ENCODE measurements at regions not wholly inside any gene's neighbourhood (a gene's known extent, or its start where the extent isn't known, plus 50 kb on each side); places are given as distances from the start of the nearest gene placed in this dataset.

- H3K4me1 ChIP-seq (ENCODE audit: control insufficient read depth, insufficient read depth, low read length) = no peaks in the 10 kb centered on the region
Observed at GRCh38 chr7:94323844-94324243, 70.9 kb upstream of the COL1A2 start.

GRCh38 chr7:94324380-94325121, 70.1 kb upstream of the COL1A2 start:
- peaks cover 9% of the 10 kb centered on the region for H3K9me3 ChIP-seq (ENCODE audit: control insufficient read depth, insufficient read depth, low read length)
- H3K27ac ChIP-seq (ENCODE audit: low read length) = no peak overlapping the region
- Mint-ChIP-seq H3K4me3 (no peak overlapping the region), H3K27ac (no peak overlapping the region), H3K9me3 (peaks cover 10 to 12% of the 10 kb centered on the region in 2 donors), H3K4me1 (no peaks in the 10 kb centered on the region), H3K36me3 (no peaks in the 10 kb centered on the region), H3K27me3 (ENCODE audit: low read depth in 2 of 2) (no peaks in the 10 kb centered on the region)
- TF ChIP-seq CTCF (IDR thresholded peaks at IDR 0.05) = no peak
- WGBS (ENCODE audit: insufficient coverage) = 100% methylated on average over 2 of the region's 2 CpGs
- no peaks in the 10 kb centered on the region for H3K27me3 ChIP-seq (ENCODE audit: control insufficient read depth, insufficient read depth, low read length)
- H3K4me1 ChIP-seq (ENCODE audit: control insufficient read depth, insufficient read depth, low read length) = no peaks in the 10 kb centered on the region
- intact Hi-C loops (cut with micrococcal nuclease) = no loop called here
- no peak for ATAC-seq
- no peak for DNase-seq
- H3K36me3 ChIP-seq (ENCODE audit: control insufficient read depth, insufficient read depth, low read length) = no peaks in the 10 kb centered on the region
- H3K4me3 ChIP-seq (ENCODE audit: low read length) = no peak overlapping the region

More at GRCh38 chr7:94323844-94324243, 70.9 kb upstream of the COL1A2 start:
- Mint-ChIP-seq H3K36me3 (no peaks in the 10 kb centered on the region), H3K27ac (no peak overlapping the region), H3K4me3 (no peak overlapping the region), H3K27me3 (ENCODE audit: low read depth in 2 of 2) (no peaks in the 10 kb centered on the region), H3K9me3 (peaks cover 12% of the 10 kb centered on the region in 2 donors), H3K4me1 (no peaks in the 10 kb centered on the region)
- H3K4me3 ChIP-seq (ENCODE audit: low read length) = no peak overlapping the region
- TF ChIP-seq CTCF (IDR thresholded peaks at IDR 0.05) = no peak
- no peaks in the 10 kb centered on the region for H3K27me3 ChIP-seq (ENCODE audit: control insufficient read depth, insufficient read depth, low read length)
- DNase-seq (no peak), ATAC-seq (no peak)
- H3K9me3 ChIP-seq (ENCODE audit: control insufficient read depth, insufficient read depth, low read length) = peaks cover 9% of the 10 kb centered on the region
- H3K36me3 ChIP-seq (ENCODE audit: control insufficient read depth, insufficient read depth, low read length) = no peaks in the 10 kb centered on the region
- intact Hi-C loops (cut with micrococcal nuclease) = no loop called here
- WGBS (ENCODE audit: insufficient coverage) = 89% methylated on average over 3 of the region's 4 CpGs
- no peak overlapping the region for H3K27ac ChIP-seq (ENCODE audit: low read length)

- no peak overlapping the region for H3K4me3 ChIP-seq (ENCODE audit: low read length)
- no peak for TF ChIP-seq CTCF (IDR thresholded peaks at IDR 0.05)
- Mint-ChIP-seq H3K27ac (no peak overlapping the region), H3K4me1 (no peaks in the 10 kb centered on the region), H3K9me3 (peaks cover 8 to 12% of the 10 kb centered on the region in 2 donors), H3K27me3 (ENCODE audit: low read depth in 2 of 2) (no peaks in the 10 kb centered on the region), H3K36me3 (no peaks in the 10 kb centered on the region), H3K4me3 (no peak overlapping the region)
- peaks cover 3% of the 10 kb centered on the region for H3K9me3 ChIP-seq (ENCODE audit: control insufficient read depth, insufficient read depth, low read length)
- intact Hi-C loops (cut with micrococcal nuclease) = no loop called here
- H3K4me1 ChIP-seq (ENCODE audit: control insufficient read depth, insufficient read depth, low read length) = no peaks in the 10 kb centered on the region
- H3K27ac ChIP-seq (ENCODE audit: low read length) = no peak overlapping the region
- DNase-seq (no peak), ATAC-seq (no peak)
- WGBS (ENCODE audit: insufficient coverage) = 86% methylated on average over 3 of the region's 3 CpGs
- H3K36me3 ChIP-seq (ENCODE audit: control insufficient read depth, insufficient read depth, low read length) = no peaks in the 10 kb centered on the region
- H3K27me3 ChIP-seq (ENCODE audit: control insufficient read depth, insufficient read depth, low read length) = no peaks in the 10 kb centered on the region
Observed at GRCh38 chr7:94325122-94325475, 69.6 kb upstream of the COL1A2 start.

All from natural killer cell (primary cell).